Tibial nerve (tissue), 4 donors: ENCODE measurements at regions not wholly inside any gene's neighbourhood (a gene's known extent, or its start where the extent isn't known, plus 50 kb on each side); places are given as distances from the start of the nearest gene placed in this dataset.

ENCODE experiments used
- EP300 ChIP-seq, 2 donors: sonication (generic); formaldehyde crosslinking; IDR thresholded peaks; one replicate each; pipeline ENCODE4 v1.6.1; 2017; ENCODE audit warnings: antibody characterized with exemption in 2 of 2, mild to moderate bottlenecking in 1 of 2
- POLR2A ChIP-seq, 2 donors: fragments of 450-650 bp; IDR thresholded peaks; one replicate each; pipeline ENCODE4 v1.6.1; 2017; ENCODE audit warnings: antibody characterized with exemption in 2 of 2, mild to moderate bottlenecking in 2 of 2, moderate library complexity in 2 of 2
- TF ChIP-seq, protein P1 (sequence below), 5 experiments: fragments of 200-600 bp in 3 of 5; fragments of 450-650 bp in 2 of 5; sonication (generic) in 3 of 5; IDR thresholded peaks; one replicate each; pipeline ENCODE4 v1.5.1; 2016 to 2019; ENCODE audit warnings: antibody characterized with exemption in 5 of 5, mild to moderate bottlenecking in 3 of 5, moderate library complexity in 2 of 5

DNA sequence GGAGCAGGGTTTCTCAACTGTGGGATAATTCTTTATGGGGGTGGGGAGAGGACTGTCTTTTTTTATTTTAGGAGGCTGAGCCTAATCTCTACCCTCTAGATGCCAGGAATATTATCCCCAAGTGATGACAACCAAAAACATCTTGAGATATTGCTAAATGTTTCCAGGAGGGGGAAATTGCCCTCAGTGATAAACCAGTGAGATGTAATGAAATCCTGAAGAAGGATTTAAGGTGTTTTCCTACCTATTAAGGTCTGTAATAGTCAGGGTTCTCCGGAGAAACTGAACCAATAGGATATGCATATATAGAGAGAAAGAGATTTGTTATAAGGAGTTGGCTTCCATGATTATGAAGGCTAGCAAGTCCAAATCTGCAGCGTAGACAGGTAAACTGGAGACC lies 208.3 kb upstream of the MIR17HG start:
- TF ChIP-seq, protein P1, sequence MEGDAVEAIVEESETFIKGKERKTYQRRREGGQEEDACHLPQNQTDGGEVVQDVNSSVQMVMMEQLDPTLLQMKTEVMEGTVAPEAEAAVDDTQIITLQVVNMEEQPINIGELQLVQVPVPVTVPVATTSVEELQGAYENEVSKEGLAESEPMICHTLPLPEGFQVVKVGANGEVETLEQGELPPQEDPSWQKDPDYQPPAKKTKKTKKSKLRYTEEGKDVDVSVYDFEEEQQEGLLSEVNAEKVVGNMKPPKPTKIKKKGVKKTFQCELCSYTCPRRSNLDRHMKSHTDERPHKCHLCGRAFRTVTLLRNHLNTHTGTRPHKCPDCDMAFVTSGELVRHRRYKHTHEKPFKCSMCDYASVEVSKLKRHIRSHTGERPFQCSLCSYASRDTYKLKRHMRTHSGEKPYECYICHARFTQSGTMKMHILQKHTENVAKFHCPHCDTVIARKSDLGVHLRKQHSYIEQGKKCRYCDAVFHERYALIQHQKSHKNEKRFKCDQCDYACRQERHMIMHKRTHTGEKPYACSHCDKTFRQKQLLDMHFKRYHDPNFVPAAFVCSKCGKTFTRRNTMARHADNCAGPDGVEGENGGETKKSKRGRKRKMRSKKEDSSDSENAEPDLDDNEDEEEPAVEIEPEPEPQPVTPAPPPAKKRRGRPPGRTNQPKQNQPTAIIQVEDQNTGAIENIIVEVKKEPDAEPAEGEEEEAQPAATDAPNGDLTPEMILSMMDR (IDR thresholded peaks at IDR 0.05), result no peak
- no peak for TF ChIP-seq EP300 (IDR thresholded peaks at IDR 0.05)
- no peak for TF ChIP-seq POLR2A (IDR thresholded peaks at IDR 0.05)
